ENCODE measurements at regions not wholly inside any gene's neighbourhood (a gene's known extent, or its start where the extent isn't known, plus 50 kb on each side); places are given as distances from the start of the nearest gene placed in this dataset.

- TF ChIP-seq EZH2 (IDR thresholded peaks at IDR 0.05; ENCODE audit: insufficient read depth, poor library complexity, severe bottlenecking) (no peak), EZH2phosphoT487 (IDR thresholded peaks at IDR 0.05; ENCODE audit: insufficient read depth, low read depth) (no peak)
Measured at GRCh38 chr13:68076046-68076445, 845.9 kb upstream of the PCDH9 start.

Measured in GM23248 (cell line).